Spleen (tissue), 11 donors: ENCODE measurements at regions not wholly inside any gene's neighbourhood (a gene's known extent, or its start where the extent isn't known, plus 50 kb on each side); places are given as distances from the start of the nearest gene placed in this dataset.

Source experiments
- DNase-seq: peaks from one replicate; pipeline ENCODE4 v3.0.0-alpha.2; 2020
- H3K27ac ChIP-seq, 8 donors: fragments of 200-600 bp; sonication (generic) in 7 of 8; 1 replicate in 4 of 8; 2 replicates in 4 of 8; pipeline versions ENCODE4 v1.5.0 to v1.8.0; 2016 to 2021; ENCODE audit warnings: inconsistent platforms in 4 of 8, mild to moderate bottlenecking in 4 of 8, moderate library complexity in 1 of 8
- H3K27me3 ChIP-seq, 7 donors: fragments of 200-600 bp; sonication (generic) in 6 of 7; replicated peaks in 1 of 7; 1 replicate in 4 of 7; 2 replicates in 3 of 7; pipeline versions ENCODE4 v1.5.0 to v1.8.0; 2016 to 2021; ENCODE audit warnings: inconsistent platforms in 3 of 7, mild to moderate bottlenecking in 1 of 7
- H3K36me3 ChIP-seq, 6 donors: fragments of 200-600 bp; sonication (generic) in 5 of 6; 1 replicate in 4 of 6; 2 replicates in 2 of 6; pipeline versions ENCODE4 v1.5.0 to v1.8.0; 2016 to 2021; ENCODE audit warnings: inconsistent platforms in 2 of 6
- H3K4me1 ChIP-seq, 6 donors: fragments of 200-600 bp; sonication (generic) in 5 of 6; 1 replicate in 3 of 6; 2 replicates in 3 of 6; pipeline versions ENCODE4 v1.5.0 to v1.8.0; 2016 to 2021; ENCODE audit warnings: inconsistent platforms in 3 of 6
- H3K4me3 ChIP-seq, 8 donors: fragments of 200-600 bp; sonication (generic) in 7 of 8; 1 replicate in 4 of 8; 2 replicates in 4 of 8; pipeline versions ENCODE4 v1.5.0 to v1.8.0; 2016 to 2021; ENCODE audit warnings: inconsistent platforms in 4 of 8, mild to moderate bottlenecking in 4 of 8, moderate library complexity in 2 of 8
- H3K9me3 ChIP-seq, 8 donors: fragments of 200-600 bp; sonication (generic) in 7 of 8; 1 replicate in 4 of 8; 2 replicates in 4 of 8; pipeline versions ENCODE4 v1.5.0 to v1.8.0; 2016 to 2021; ENCODE audit warnings: inconsistent platforms in 4 of 8
- POLR2A ChIP-seq, 3 donors: fragments of 450-650 bp; IDR thresholded peaks; one replicate each; pipeline ENCODE4 v1.5.1; 2017; ENCODE audit warnings: antibody characterized with exemption in 3 of 3, mild to moderate bottlenecking in 1 of 3
- POLR2AphosphoS5 ChIP-seq, 3 donors: sonication (generic); formaldehyde crosslinking; IDR thresholded peaks; one replicate each; pipeline ENCODE4 v1.5.1; 2017; ENCODE audit warnings: antibody characterized with exemption in 3 of 3
- WGBS, 5 donors: extraction: QIAGEN DNeasy Blood & Tissue Kit in 3 of 5; methylation state at CpG; one replicate each; pipeline versions ENCODE4 v1.1.5 to v1.1.7; 2013 to 2018; 5-methylcytosine and 5-hydroxymethylcytosine counted together
- intact Hi-C: fragments of 100-400 bp; cut with DNase I; formaldehyde crosslinking; loops from one replicate; pipeline ENCODE4 v1.15.0; 2023; ENCODE audit warnings: low total_unique reads
- TF ChIP-seq, protein P1 (sequence below), 11 experiments: fragments of 200-600 bp in 7 of 11; fragments of 450-650 bp in 4 of 11; sonication (generic) in 4 of 11; IDR thresholded peaks in 8 of 11; conservative IDR thresholded peaks in 3 of 11; 1 replicate in 7 of 11; 2 replicates in 4 of 11; pipeline versions ENCODE4 v1.4.0 to v1.8.0; 2016 to 2021; ENCODE audit warnings: antibody characterized with exemption in 11 of 11, inconsistent platforms in 4 of 11, mild to moderate bottlenecking in 1 of 11
- donor health status: healthy with polysubstance abuse.
- donor health status: DM: no; HTN: no; CAD: no; lungs with moderate emphysema.
- donor health status: DM: no; HTN: no; CAD: no.
- donor health status: Bipolar disorder and iron deficiency.
- donor health status: healthy.
- donor health status: DM: no; HTN: no; CAD: no.
- donor health status: DM: yes; HTN: yes; CAD: no.

DNA sequence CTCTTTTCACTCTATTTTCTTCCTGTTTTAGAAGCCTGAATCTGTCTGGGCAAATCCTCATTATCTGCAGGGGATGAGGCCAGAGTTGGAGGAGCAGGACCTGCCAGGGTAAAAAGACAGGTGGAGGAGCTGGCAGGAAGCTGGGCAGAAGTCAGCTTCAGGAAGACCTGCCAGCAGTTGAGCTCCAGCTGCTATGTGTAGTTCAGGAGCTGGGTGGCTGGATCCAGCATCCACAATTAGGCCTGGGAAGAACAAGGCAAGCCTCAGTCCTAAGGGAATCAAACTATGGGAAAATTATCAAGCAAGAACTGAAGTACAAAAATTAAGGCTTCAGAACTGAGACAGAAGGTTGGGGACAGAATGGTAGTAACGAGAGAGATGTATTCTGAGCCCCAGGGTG lies 174.0 kb downstream of the MREG start:
- Histone ChIP-seq H3K27me3 (no peaks in the 10 kb centered on the region), H3K36me3 (no peaks in the 10 kb centered on the region), H3K4me1 (peaks cover 0 to 14% (median 5%) of the 10 kb centered on the region in 6 donors), H3K27ac (no peak overlapping the region), H3K4me3 (no peak overlapping the region), H3K9me3 (no peaks in the 10 kb centered on the region)
- intact Hi-C loops = no loop called here
- peak; percentile 37 for DNase-seq
- TF ChIP-seq POLR2AphosphoS5 (IDR thresholded peaks at IDR 0.05) = no peak
- TF ChIP-seq POLR2A (IDR thresholded peaks at IDR 0.05) = no peak
- TF ChIP-seq, protein P1, sequence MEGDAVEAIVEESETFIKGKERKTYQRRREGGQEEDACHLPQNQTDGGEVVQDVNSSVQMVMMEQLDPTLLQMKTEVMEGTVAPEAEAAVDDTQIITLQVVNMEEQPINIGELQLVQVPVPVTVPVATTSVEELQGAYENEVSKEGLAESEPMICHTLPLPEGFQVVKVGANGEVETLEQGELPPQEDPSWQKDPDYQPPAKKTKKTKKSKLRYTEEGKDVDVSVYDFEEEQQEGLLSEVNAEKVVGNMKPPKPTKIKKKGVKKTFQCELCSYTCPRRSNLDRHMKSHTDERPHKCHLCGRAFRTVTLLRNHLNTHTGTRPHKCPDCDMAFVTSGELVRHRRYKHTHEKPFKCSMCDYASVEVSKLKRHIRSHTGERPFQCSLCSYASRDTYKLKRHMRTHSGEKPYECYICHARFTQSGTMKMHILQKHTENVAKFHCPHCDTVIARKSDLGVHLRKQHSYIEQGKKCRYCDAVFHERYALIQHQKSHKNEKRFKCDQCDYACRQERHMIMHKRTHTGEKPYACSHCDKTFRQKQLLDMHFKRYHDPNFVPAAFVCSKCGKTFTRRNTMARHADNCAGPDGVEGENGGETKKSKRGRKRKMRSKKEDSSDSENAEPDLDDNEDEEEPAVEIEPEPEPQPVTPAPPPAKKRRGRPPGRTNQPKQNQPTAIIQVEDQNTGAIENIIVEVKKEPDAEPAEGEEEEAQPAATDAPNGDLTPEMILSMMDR (IDR thresholded peaks at IDR 0.05 in 8 of 11, conservative IDR thresholded peaks at IDR 0.05 in 3 of 11) = no peak
- 82 to 93% (median 84%) methylated on average over 1 of the region's 1 CpG for WGBS, 5 donors

DNA sequence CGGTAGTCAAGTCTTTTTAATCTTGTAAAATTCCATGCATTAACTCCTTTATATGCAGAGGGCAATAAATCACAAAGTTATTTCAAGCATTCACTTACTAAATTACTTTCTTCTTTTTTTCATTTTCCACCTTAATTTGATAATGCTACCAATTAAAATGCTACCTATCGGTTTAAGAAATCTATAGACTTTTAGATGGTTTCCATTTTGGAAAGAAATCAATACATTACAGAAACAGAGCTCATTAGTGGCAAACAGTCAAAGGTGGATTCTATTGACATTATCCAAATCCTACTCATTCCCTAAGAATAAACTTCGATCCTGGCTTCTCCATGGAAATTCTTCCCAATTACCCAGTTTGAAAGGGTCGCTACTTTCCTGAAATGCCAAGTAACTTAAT lies 176.5 kb downstream of the MREG start:
- intact Hi-C loops = no loop called here
- H3K27me3 ChIP-seq = no peaks in the 10 kb centered on the region
- H3K27ac ChIP-seq = no peak overlapping the region
- H3K4me1 ChIP-seq = peaks cover 2 to 19% (median 6%) of the 10 kb centered on the region in 6 donors
- H3K4me3 ChIP-seq = no peak overlapping the region
- TF ChIP-seq POLR2AphosphoS5 (IDR thresholded peaks at IDR 0.05) (no peak), POLR2A (IDR thresholded peaks at IDR 0.05) (no peak)
- TF ChIP-seq, protein P1 (IDR thresholded peaks at IDR 0.05 in 8 of 11, conservative IDR thresholded peaks at IDR 0.05 in 3 of 11) = no peak
- no peaks in the 10 kb centered on the region for H3K9me3 ChIP-seq
- no peak for DNase-seq
- WGBS, 5 donors = 91 to 96% (median 95%) methylated on average over 4 of the region's 4 CpGs
- no peaks in the 10 kb centered on the region for H3K36me3 ChIP-seq

DNA sequence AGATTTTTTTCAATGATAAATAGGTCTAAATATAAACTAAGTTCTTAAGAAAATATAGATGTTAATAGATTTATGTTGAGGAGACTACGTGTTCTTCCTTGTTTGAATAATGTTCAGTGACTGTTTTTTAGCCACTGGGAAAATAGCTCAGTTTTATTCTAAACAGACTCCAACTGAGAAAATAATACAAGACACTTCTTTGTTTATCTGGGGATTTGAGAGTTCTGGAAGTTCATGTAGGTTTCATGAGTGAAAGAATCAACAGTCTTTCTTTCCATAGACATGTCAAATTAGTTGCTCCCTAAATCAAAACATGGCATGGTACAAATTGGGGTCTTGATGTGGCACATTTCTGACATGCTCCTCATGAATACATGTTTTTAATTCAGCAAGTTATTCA lies 177.7 kb downstream of the MREG start:
- 88 to 95% (median 91%) methylated on average over 1 of the region's 1 CpG for WGBS, 5 donors
- intact Hi-C loops = no loop called here

GRCh38 chr2:215835231-215835630 lies 178.1 kb downstream of the MREG start:
- DNase-seq = no peak
- intact Hi-C loops = no loop called here

More for the DNA sequence above, 177.7 kb downstream of the MREG start:
- Histone ChIP-seq H3K4me1 (peaks cover 0 to 23% (median 1%) of the 10 kb centered on the region in 6 donors), H3K27ac (no peak overlapping the region), H3K27me3 (no peaks in the 10 kb centered on the region), H3K4me3 (no peak overlapping the region), H3K36me3 (no peaks in the 10 kb centered on the region), H3K9me3 (no peaks in the 10 kb centered on the region)
- TF ChIP-seq, protein P1 (IDR thresholded peaks at IDR 0.05 in 8 of 11, conservative IDR thresholded peaks at IDR 0.05 in 3 of 11) = no peak
- TF ChIP-seq POLR2AphosphoS5 (IDR thresholded peaks at IDR 0.05) = no peak
- no peak for TF ChIP-seq POLR2A (IDR thresholded peaks at IDR 0.05)
- DNase-seq = no peak

More at GRCh38 chr2:215835231-215835630, 178.1 kb downstream of the MREG start:
- no peaks in the 10 kb centered on the region for H3K27me3 ChIP-seq
- WGBS, 5 donors = 89 to 98% (median 94%) methylated on average over 1 of the region's 1 CpG
- no peaks in the 10 kb centered on the region for H3K9me3 ChIP-seq
- no peak overlapping the region for H3K4me3 ChIP-seq
- no peaks in the 10 kb centered on the region for H3K36me3 ChIP-seq
- TF ChIP-seq POLR2A (IDR thresholded peaks at IDR 0.05) (no peak), POLR2AphosphoS5 (IDR thresholded peaks at IDR 0.05) (no peak)
- TF ChIP-seq, protein P1 (IDR thresholded peaks at IDR 0.05 in 8 of 11, conservative IDR thresholded peaks at IDR 0.05 in 3 of 11) = no peak
- no peak overlapping the region for H3K27ac ChIP-seq
- H3K4me1 ChIP-seq = peaks cover 0 to 23% (median 1%) of the 10 kb centered on the region in 6 donors
